ENCODE measurements at regions not wholly inside any gene's neighbourhood (a gene's known extent, or its start where the extent isn't known, plus 50 kb on each side); places are given as distances from the start of the nearest gene placed in this dataset.

- H3K23ac ChIP-seq (ENCODE audit: low read depth, low read length, poor library complexity): no peak overlapping the region
- no peak overlapping the region for H3K4ac ChIP-seq (ENCODE audit: low read length)
- WGBS, 2 donors (ENCODE audit: extremely low coverage in 2 of 2, insufficient read length in 2 of 2, insufficient replicate concordance in 1 of 2): no CpG with 5 or more reads among the region's 5 CpGs
- H3K14ac ChIP-seq (ENCODE audit: low read length): no peak overlapping the region
- H2BK12ac ChIP-seq (ENCODE audit: low read length): no peak overlapping the region
- no peak overlapping the region for H2BK15ac ChIP-seq (ENCODE audit: low read length)
- H3K36me3 ChIP-seq (replicated peaks in 1 of 2; ENCODE audit: control insufficient read depth in 2 of 2, insufficient read depth in 2 of 2, low read length in 2 of 2): no peaks in the 10 kb centered on the region
- DNase-seq (ENCODE audit: low spot score): no peak
- H3K4me1 ChIP-seq (ENCODE audit: control insufficient read depth in 2 of 2, insufficient read depth in 1 of 2, low read depth in 1 of 2, low read length in 2 of 2): peaks cover 2 to 8% of the 10 kb centered on the region in 2 donors
- no peak overlapping the region for H2AK5ac ChIP-seq (ENCODE audit: low read depth, low read length)
- no peak overlapping the region for H2BK120ac ChIP-seq (ENCODE audit: low read depth, low read length)
- no peak overlapping the region for H2AFZ ChIP-seq (ENCODE audit: low read length)
- no peak overlapping the region for H3K18ac ChIP-seq (ENCODE audit: low read length)
- H3K27me3 ChIP-seq (ENCODE audit: control insufficient read depth in 3 of 3, insufficient read depth in 3 of 3, low read depth in 1 of 3, low read length in 3 of 3): no peaks in the 10 kb centered on the region
- H4K91ac ChIP-seq (ENCODE audit: low read depth, low read length, poor library complexity): no peak overlapping the region
- H2BK5ac ChIP-seq (ENCODE audit: low read length): no peak overlapping the region
- no peak overlapping the region for H3K9ac ChIP-seq (ENCODE audit: low read depth, low read length, poor library complexity)
- H3K4me2 ChIP-seq (ENCODE audit: insufficient read depth, low read length, poor library complexity, severe bottlenecking): no peak overlapping the region
- H3K4me3 ChIP-seq (ENCODE audit: low read length in 2 of 2): no peak overlapping the region
- peaks cover 0 to 10% of the 10 kb centered on the region in 2 donors for H3K9me3 ChIP-seq (replicated peaks in 1 of 2; ENCODE audit: control insufficient read depth in 2 of 2, insufficient read depth in 1 of 2, low read depth in 1 of 2, low read length in 2 of 2)
- H3K27ac ChIP-seq (replicated peaks; ENCODE audit: low read length): no peak overlapping the region
- no peaks in the 10 kb centered on the region for H3K79me1 ChIP-seq (ENCODE audit: low read depth, low read length)
- H4K8ac ChIP-seq (ENCODE audit: low read depth, low read length): no peak overlapping the region
These were observed 319.3 kb upstream of the CFAP20DC start for GRCh38 chr3:59368900-59369675.

GRCh38 chr3:59367150-59367549 lies 317.3 kb upstream of the CFAP20DC start:
- Histone ChIP-seq H3K27ac (replicated peaks; ENCODE audit: low read length) (no peak overlapping the region), H2AK5ac (ENCODE audit: low read depth, low read length) (no peak overlapping the region), H3K4ac (ENCODE audit: low read length) (no peak overlapping the region), H2AFZ (ENCODE audit: low read length) (no peak overlapping the region), H2BK12ac (ENCODE audit: low read length) (no peak overlapping the region), H3K18ac (ENCODE audit: low read length) (no peak overlapping the region), H2BK5ac (ENCODE audit: low read length) (no peak overlapping the region), H4K8ac (ENCODE audit: low read depth, low read length) (no peak overlapping the region), H3K79me1 (ENCODE audit: low read depth, low read length) (no peaks in the 10 kb centered on the region), H3K4me2 (ENCODE audit: insufficient read depth, low read length, poor library complexity, severe bottlenecking) (no peak overlapping the region), H3K27me3 (ENCODE audit: control insufficient read depth in 3 of 3, insufficient read depth in 3 of 3, low read depth in 1 of 3, low read length in 3 of 3) (no peaks in the 10 kb centered on the region), H3K9ac (ENCODE audit: low read depth, low read length, poor library complexity) (no peak overlapping the region), H3K4me1 (ENCODE audit: control insufficient read depth in 2 of 2, insufficient read depth in 1 of 2, low read depth in 1 of 2, low read length in 2 of 2) (peaks cover 2 to 6% of the 10 kb centered on the region in 2 donors), H3K4me3 (ENCODE audit: low read length in 2 of 2) (no peak overlapping the region), H3K36me3 (replicated peaks in 1 of 2; ENCODE audit: control insufficient read depth in 2 of 2, insufficient read depth in 2 of 2, low read length in 2 of 2) (no peaks in the 10 kb centered on the region), H2BK15ac (ENCODE audit: low read length) (no peak overlapping the region), H3K14ac (ENCODE audit: low read length) (no peak overlapping the region), H4K91ac (ENCODE audit: low read depth, low read length, poor library complexity) (no peak overlapping the region), H3K9me3 (replicated peaks in 1 of 2; ENCODE audit: control insufficient read depth in 2 of 2, insufficient read depth in 1 of 2, low read depth in 1 of 2, low read length in 2 of 2) (peaks cover 0 to 10% of the 10 kb centered on the region in 2 donors), H3K23ac (ENCODE audit: low read depth, low read length, poor library complexity) (no peak overlapping the region), H2BK120ac (ENCODE audit: low read depth, low read length) (no peak overlapping the region)
- DNase-seq (ENCODE audit: low spot score): no peak
- WGBS, 2 donors (ENCODE audit: extremely low coverage in 2 of 2, insufficient read length in 2 of 2, insufficient replicate concordance in 1 of 2): no CpG with 5 or more reads among the region's 3 CpGs

GRCh38 chr3:59366218-59366617 lies 316.4 kb upstream of the CFAP20DC start:
- DNase-seq (ENCODE audit: low spot score): no peak
- Histone ChIP-seq H2BK12ac (ENCODE audit: low read length) (no peak overlapping the region), H2AK5ac (ENCODE audit: low read depth, low read length) (no peak overlapping the region), H4K91ac (ENCODE audit: low read depth, low read length, poor library complexity) (no peak overlapping the region), H3K9me3 (replicated peaks in 1 of 2; ENCODE audit: control insufficient read depth in 2 of 2, insufficient read depth in 1 of 2, low read depth in 1 of 2, low read length in 2 of 2) (peaks cover 0 to 10% of the 10 kb centered on the region in 2 donors), H2AFZ (ENCODE audit: low read length) (no peak overlapping the region), H3K79me1 (ENCODE audit: low read depth, low read length) (no peaks in the 10 kb centered on the region), H2BK5ac (ENCODE audit: low read length) (no peak overlapping the region), H3K4me2 (ENCODE audit: insufficient read depth, low read length, poor library complexity, severe bottlenecking) (no peak overlapping the region), H3K18ac (ENCODE audit: low read length) (no peak overlapping the region), H2BK15ac (ENCODE audit: low read length) (no peak overlapping the region), H3K4ac (ENCODE audit: low read length) (no peak overlapping the region), H2BK120ac (ENCODE audit: low read depth, low read length) (no peak overlapping the region), H3K27ac (replicated peaks; ENCODE audit: low read length) (no peak overlapping the region), H3K9ac (ENCODE audit: low read depth, low read length, poor library complexity) (no peak overlapping the region), H3K4me1 (ENCODE audit: control insufficient read depth in 2 of 2, insufficient read depth in 1 of 2, low read depth in 1 of 2, low read length in 2 of 2) (peaks cover 2 to 6% of the 10 kb centered on the region in 2 donors), H3K4me3 (ENCODE audit: low read length in 2 of 2) (no peak overlapping the region), H3K14ac (ENCODE audit: low read length) (no peak overlapping the region), H3K27me3 (ENCODE audit: control insufficient read depth in 3 of 3, insufficient read depth in 3 of 3, low read depth in 1 of 3, low read length in 3 of 3) (no peaks in the 10 kb centered on the region), H3K23ac (ENCODE audit: low read depth, low read length, poor library complexity) (no peak overlapping the region), H3K36me3 (replicated peaks in 1 of 2; ENCODE audit: control insufficient read depth in 2 of 2, insufficient read depth in 2 of 2, low read length in 2 of 2) (no peaks in the 10 kb centered on the region), H4K8ac (ENCODE audit: low read depth, low read length) (no peak overlapping the region)
- no CpG with 5 or more reads among the region's 2 CpGs for WGBS, 2 donors (ENCODE audit: extremely low coverage in 2 of 2, insufficient read length in 2 of 2, insufficient replicate concordance in 1 of 2)

GRCh38 chr3:59364496-59364895 lies 314.7 kb upstream of the CFAP20DC start:
- H3K4me1 ChIP-seq (ENCODE audit: control insufficient read depth in 2 of 2, insufficient read depth in 1 of 2, low read depth in 1 of 2, low read length in 2 of 2): peaks cover 2 to 6% of the 10 kb centered on the region in 2 donors
- no peak overlapping the region for H2AFZ ChIP-seq (ENCODE audit: low read length)
- H3K36me3 ChIP-seq (replicated peaks in 1 of 2; ENCODE audit: control insufficient read depth in 2 of 2, insufficient read depth in 2 of 2, low read length in 2 of 2): no peaks in the 10 kb centered on the region
- H3K4me2 ChIP-seq (ENCODE audit: insufficient read depth, low read length, poor library complexity, severe bottlenecking): no peak overlapping the region
- H4K8ac ChIP-seq (ENCODE audit: low read depth, low read length): no peak overlapping the region
- H3K9ac ChIP-seq (ENCODE audit: low read depth, low read length, poor library complexity): no peak overlapping the region
- no peak overlapping the region for H3K14ac ChIP-seq (ENCODE audit: low read length)
- no peak overlapping the region for H2BK120ac ChIP-seq (ENCODE audit: low read depth, low read length)
- peaks cover 0 to 10% of the 10 kb centered on the region in 2 donors for H3K9me3 ChIP-seq (replicated peaks in 1 of 2; ENCODE audit: control insufficient read depth in 2 of 2, insufficient read depth in 1 of 2, low read depth in 1 of 2, low read length in 2 of 2)
- no peak overlapping the region for H3K4ac ChIP-seq (ENCODE audit: low read length)
- H4K91ac ChIP-seq (ENCODE audit: low read depth, low read length, poor library complexity): no peak overlapping the region
- no peak overlapping the region for H2BK5ac ChIP-seq (ENCODE audit: low read length)
- H2BK12ac ChIP-seq (ENCODE audit: low read length): no peak overlapping the region
- peaks cover 2% of the 10 kb centered on the region for H3K79me1 ChIP-seq (ENCODE audit: low read depth, low read length)
- H2BK15ac ChIP-seq (ENCODE audit: low read length): no peak overlapping the region
- H3K23ac ChIP-seq (ENCODE audit: low read depth, low read length, poor library complexity): no peak overlapping the region
- no peak overlapping the region for H2AK5ac ChIP-seq (ENCODE audit: low read depth, low read length)
- no CpG with 5 or more reads among the region's 4 CpGs for WGBS, 2 donors (ENCODE audit: extremely low coverage in 2 of 2, insufficient read length in 2 of 2, insufficient replicate concordance in 1 of 2)
- H3K4me3 ChIP-seq (ENCODE audit: low read length in 2 of 2): no peak overlapping the region
- H3K27me3 ChIP-seq (ENCODE audit: control insufficient read depth in 3 of 3, insufficient read depth in 3 of 3, low read depth in 1 of 3, low read length in 3 of 3): no peaks in the 10 kb centered on the region
- H3K27ac ChIP-seq (replicated peaks; ENCODE audit: low read length): no peak overlapping the region
- no peak overlapping the region for H3K18ac ChIP-seq (ENCODE audit: low read length)
- DNase-seq (ENCODE audit: low spot score): no peak

All from neuronal stem cell (in vitro differentiated cells).